GM18858 (cell line): ENCODE measurements at regions not wholly inside any gene's neighbourhood (a gene's known extent, or its start where the extent isn't known, plus 50 kb on each side); places are given as distances from the start of the nearest gene placed in this dataset.

Experiments used
- ATAC-seq: cut with Tn5 transposase; IDR thresholded peaks from one replicate; pipeline ENCODE4 v1.9.1; 2021; ENCODE audit not compliant: unreplicated experiment

- peak; percentile 86 for ATAC-seq
These were observed 288.8 kb downstream of the CASP12 start for GRCh38 chr11:104609311-104610085.

GRCh38 chr11:104602643-104603042 lies 295.6 kb downstream of the CASP12 start:
- ATAC-seq = no peak

GRCh38 chr11:104594228-104594958 lies 303.9 kb downstream of the CASP12 start:
- ATAC-seq = no peak

GRCh38 chr11:104588970-104589369 lies 309.3 kb downstream of the CASP12 start:
- ATAC-seq = no peak

- no peak for ATAC-seq
These were observed 309.8 kb downstream of the CASP12 start for GRCh38 chr11:104588446-104588845.

- no peak for ATAC-seq
These were observed 313.4 kb downstream of the CASP12 start for GRCh38 chr11:104584823-104585222.

GRCh38 chr11:104583857-104584256 lies 314.4 kb downstream of the CASP12 start:
- ATAC-seq = no peak

- no peak for ATAC-seq
These were observed 315.8 kb downstream of the CASP12 start for GRCh38 chr11:104582431-104582830.

GRCh38 chr11:104581246-104581980 lies 316.8 kb downstream of the CASP12 start:
- no peak for ATAC-seq

- no peak for ATAC-seq
These were observed 324.7 kb downstream of the CASP12 start for GRCh38 chr11:104573441-104573990.

GRCh38 chr11:104572279-104572678 lies 326.0 kb downstream of the CASP12 start:
- no peak for ATAC-seq

GRCh38 chr11:104570078-104570701 lies 328.1 kb downstream of the CASP12 start:
- no peak for ATAC-seq

GRCh38 chr11:104565583-104565961 lies 332.7 kb downstream of the CASP12 start:
- no peak for ATAC-seq

- no peak for ATAC-seq
These were observed 333.2 kb downstream of the CASP12 start for GRCh38 chr11:104564921-104565582.

GRCh38 chr11:104556606-104557301 lies 341.5 kb downstream of the CASP12 start:
- ATAC-seq = no peak

GRCh38 chr11:104549019-104549418 lies 349.2 kb downstream of the CASP12 start:
- ATAC-seq = no peak

GRCh38 chr11:104547996-104548661 lies 350.1 kb downstream of the CASP12 start:
- no peak for ATAC-seq

GRCh38 chr11:104546501-104546900 lies 351.8 kb downstream of the CASP12 start:
- no peak for ATAC-seq

- ATAC-seq = no peak
These were observed 356.6 kb downstream of the CASP12 start for GRCh38 chr11:104541701-104542100.
